Stimulated activated CD4-positive, alpha-beta T cell treated with anti-CD3 and anti-CD28 coated beads, Interleukin-4, amount 100 ng/mL, for 1 hour (primary cell): ENCODE measurements at regions not wholly inside any gene's neighbourhood (a gene's known extent, or its start where the extent isn't known, plus 50 kb on each side); places are given as distances from the start of the nearest gene placed in this dataset.
A peak's percentile ranks its signal among the peaks of the same experiment; 100 is the strongest.
"Not testable (repeated sequence)": the region's sequence is repeated elsewhere in the genome, so short reads cannot be mapped to it uniquely, and the experiment has no call there.

Source experiments
- DNase-seq: peaks from one replicate; pipeline ENCODE4 v3.0.0-alpha.2; 2020

- not testable (repeated sequence) for DNase-seq
Observed at GRCh38 chr9:67112148-67112547, 119.8 kb upstream of the SPATA31A3 start.

GRCh38 chr9:67111733-67112132, 119.4 kb upstream of the SPATA31A3 start:
- not testable (repeated sequence) for DNase-seq

- DNase-seq = not testable (repeated sequence)
Observed at GRCh38 chr9:67109859-67110258, 117.5 kb upstream of the SPATA31A3 start.

- not testable (repeated sequence) for DNase-seq
Observed at GRCh38 chr9:67106659-67107058, 114.3 kb upstream of the SPATA31A3 start.

- DNase-seq = not testable (repeated sequence)
Observed at GRCh38 chr9:67102506-67103276, 110.3 kb upstream of the SPATA31A3 start.

- DNase-seq = not testable (repeated sequence)
Observed at GRCh38 chr9:67091104-67091503, 98.8 kb upstream of the SPATA31A3 start.

GRCh38 chr9:67086862-67087261, 94.5 kb upstream of the SPATA31A3 start:
- not testable (repeated sequence) for DNase-seq

- not testable (repeated sequence) for DNase-seq
Observed at GRCh38 chr9:67066140-67066539, 73.8 kb upstream of the SPATA31A3 start.

GRCh38 chr9:67058898-67059715, 66.8 kb upstream of the SPATA31A3 start:
- peak; percentile 1 for DNase-seq
